ENCODE measurements at regions not wholly inside any gene's neighbourhood (a gene's known extent, or its start where the extent isn't known, plus 50 kb on each side); places are given as distances from the start of the nearest gene placed in this dataset.

GRCh38 chr2:146844226-146844990, 1000.4 kb upstream of the ACVR2A start:
- DNase-seq (ENCODE audit: low read depth), result peak; percentile 6
- no peak overlapping the region for H3K4me3 ChIP-seq (ENCODE audit: low read length)
- no peak for TF ChIP-seq CTCF (conservative IDR thresholded peaks at IDR 0.05; ENCODE audit: low read length)

DNA sequence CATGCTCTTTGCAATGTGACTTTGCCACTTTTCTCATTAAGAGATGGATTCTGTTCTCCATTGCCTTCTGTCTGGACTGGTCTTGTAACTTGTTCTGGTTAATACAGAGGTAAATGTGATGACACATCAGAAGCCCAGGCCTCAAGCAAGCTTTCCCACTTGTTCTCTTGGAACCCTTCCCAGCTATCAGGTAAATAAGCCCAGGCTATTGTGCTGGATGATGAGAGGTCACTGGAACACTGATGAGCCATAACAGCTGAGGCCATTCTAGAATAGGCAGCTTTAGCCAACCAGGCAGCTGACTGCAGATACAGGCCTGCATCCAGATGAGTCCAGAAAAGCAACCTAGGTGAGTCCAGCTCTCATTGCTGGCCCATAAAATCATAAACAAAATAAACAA, 1007.0 kb upstream of the ACVR2A start:
- no peak for DNase-seq (ENCODE audit: low read depth)
- H3K4me3 ChIP-seq (ENCODE audit: low read length), result no peak overlapping the region
- no peak for TF ChIP-seq CTCF (conservative IDR thresholded peaks at IDR 0.05; ENCODE audit: low read length)

GRCh38 chr2:146826388-146826787, 1018.4 kb upstream of the ACVR2A start:
- no peak overlapping the region for H3K4me3 ChIP-seq (ENCODE audit: low read length)
- DNase-seq (ENCODE audit: low read depth), result no peak
- no peak for TF ChIP-seq CTCF (conservative IDR thresholded peaks at IDR 0.05; ENCODE audit: low read length)

GRCh38 chr2:146821836-146822316, 1023.0 kb upstream of the ACVR2A start:
- TF ChIP-seq CTCF (conservative IDR thresholded peaks at IDR 0.05; ENCODE audit: low read length), result peak; percentile 38
- H3K4me3 ChIP-seq (ENCODE audit: low read length), result no peak overlapping the region
- DNase-seq (ENCODE audit: low read depth), result peak; percentile 36

GRCh38 chr2:146820672-146821071, 1024.2 kb upstream of the ACVR2A start:
- H3K4me3 ChIP-seq (ENCODE audit: low read length), result no peak overlapping the region
- TF ChIP-seq CTCF (conservative IDR thresholded peaks at IDR 0.05; ENCODE audit: low read length), result no peak
- DNase-seq (ENCODE audit: low read depth), result peak; percentile 12

- TF ChIP-seq CTCF (conservative IDR thresholded peaks at IDR 0.05; ENCODE audit: low read length), result no peak
- no peak for DNase-seq (ENCODE audit: low read depth)
- no peak overlapping the region for H3K4me3 ChIP-seq (ENCODE audit: low read length)
Measured at GRCh38 chr2:146818122-146818521, 1026.7 kb upstream of the ACVR2A start.

DNA sequence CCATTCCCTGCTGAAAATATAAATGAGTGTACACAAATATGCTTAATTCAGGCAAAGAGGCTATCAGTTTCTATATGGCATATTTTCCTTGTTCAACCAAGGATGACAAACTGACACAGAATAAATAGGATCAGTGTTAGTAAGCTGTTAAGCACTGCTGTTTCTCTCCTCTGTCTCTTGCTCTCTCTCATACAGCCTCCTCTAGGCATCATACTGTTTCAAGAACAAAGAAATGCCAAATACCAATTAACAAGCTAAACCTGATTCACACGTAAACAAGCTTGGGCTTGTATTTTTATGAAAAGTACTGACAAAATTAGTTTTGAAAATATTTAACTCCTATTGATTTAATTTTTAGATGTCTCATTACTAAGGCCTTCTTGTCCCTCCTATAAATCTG, 1027.2 kb upstream of the ACVR2A start:
- no peak for DNase-seq (ENCODE audit: low read depth)
- H3K4me3 ChIP-seq (ENCODE audit: low read length), result no peak overlapping the region
- no peak for TF ChIP-seq CTCF (conservative IDR thresholded peaks at IDR 0.05; ENCODE audit: low read length)
